Activated naive CD8-positive, alpha-beta T cell treated with anti-CD3 and anti-CD28 coated beads, Interleukin-2, amount 10 ng/mL, durations not matched to agents 7 days and 5 days (primary cell): ENCODE measurements at regions not wholly inside any gene's neighbourhood (a gene's known extent, or its start where the extent isn't known, plus 50 kb on each side); places are given as distances from the start of the nearest gene placed in this dataset.
"Not testable (repeated sequence)": the region's sequence is repeated elsewhere in the genome, so short reads cannot be mapped to it uniquely, and the experiment has no call there.

Source experiments
- ATAC-seq: fragments of 150-1000 bp; cut with Tn5 transposase; one replicate; pipeline ENCODE4 v1.10.0; 2021; ENCODE audit warnings: low read depth, moderate library complexity
- POLR2A ChIA-PET: fragments of 350-600 bp; sonication (Branson Sonifier 250); formaldehyde crosslinking; loops from one replicate; lab custom pipeline; 2021; ENCODE audit warnings: antibody characterized with exemption; lab: Charles Lee
- DNase-seq: peaks from one replicate; pipeline ENCODE4 v3.0.0; 2021
- H3K27ac Mint-ChIP-seq: one replicate; pipeline ENCODE4 v1.8.0; 2022; ENCODE audit warnings: mild to moderate bottlenecking, mixed read lengths
- H3K27me3 Mint-ChIP-seq: one replicate; pipeline ENCODE4 v1.8.0; 2022; ENCODE audit warnings: mild to moderate bottlenecking, moderate library complexity, mixed read lengths
- H3K36me3 Mint-ChIP-seq: one replicate; pipeline ENCODE4 v1.8.0; 2021; ENCODE audit warnings: mild to moderate bottlenecking, mixed read lengths
- H3K4me1 Mint-ChIP-seq: one replicate; pipeline ENCODE4 v1.8.0; 2021; ENCODE audit warnings: mixed read lengths
- H3K4me3 Mint-ChIP-seq: one replicate; pipeline ENCODE4 v1.8.0; 2022; ENCODE audit warnings: mild to moderate bottlenecking, moderate library complexity, mixed read lengths
- H3K9me3 Mint-ChIP-seq: one replicate; pipeline ENCODE4 v1.8.0; 2021; ENCODE audit warnings: mixed read lengths

DNA sequence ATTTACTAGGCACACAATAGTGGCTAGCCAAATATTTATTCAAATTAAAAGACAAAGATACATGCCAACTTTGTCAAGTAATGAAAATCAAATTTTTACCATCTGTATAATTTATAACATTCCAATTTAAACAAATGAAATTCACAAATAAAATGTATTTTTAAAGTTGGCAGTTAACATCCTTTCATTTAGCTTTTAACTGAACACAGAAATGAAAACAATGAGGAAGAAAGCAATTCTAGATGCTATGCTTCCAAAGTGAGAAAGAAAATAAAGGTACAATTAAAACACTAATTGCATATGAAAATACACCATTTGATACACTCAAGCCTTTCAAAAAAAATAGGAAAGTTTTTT, 123.1 kb downstream of the MPP7 start:
- no peaks in the 10 kb centered on the region for H3K36me3 Mint-ChIP-seq
- no peak overlapping the region for H3K4me3 Mint-ChIP-seq
- POLR2A ChIA-PET: interaction anchor here (1.4 kb wide), 1 partner anchor 437 kb away, joined by 6 read pairs; no protein-coding TSS in a partner anchor
- H3K27ac Mint-ChIP-seq: no peak overlapping the region
- DNase-seq: no peak
- no peaks in the 10 kb centered on the region for H3K9me3 Mint-ChIP-seq
- no peak for ATAC-seq
- no peaks in the 10 kb centered on the region for H3K27me3 Mint-ChIP-seq
- peaks cover 15% of the 10 kb centered on the region for H3K4me1 Mint-ChIP-seq

DNA sequence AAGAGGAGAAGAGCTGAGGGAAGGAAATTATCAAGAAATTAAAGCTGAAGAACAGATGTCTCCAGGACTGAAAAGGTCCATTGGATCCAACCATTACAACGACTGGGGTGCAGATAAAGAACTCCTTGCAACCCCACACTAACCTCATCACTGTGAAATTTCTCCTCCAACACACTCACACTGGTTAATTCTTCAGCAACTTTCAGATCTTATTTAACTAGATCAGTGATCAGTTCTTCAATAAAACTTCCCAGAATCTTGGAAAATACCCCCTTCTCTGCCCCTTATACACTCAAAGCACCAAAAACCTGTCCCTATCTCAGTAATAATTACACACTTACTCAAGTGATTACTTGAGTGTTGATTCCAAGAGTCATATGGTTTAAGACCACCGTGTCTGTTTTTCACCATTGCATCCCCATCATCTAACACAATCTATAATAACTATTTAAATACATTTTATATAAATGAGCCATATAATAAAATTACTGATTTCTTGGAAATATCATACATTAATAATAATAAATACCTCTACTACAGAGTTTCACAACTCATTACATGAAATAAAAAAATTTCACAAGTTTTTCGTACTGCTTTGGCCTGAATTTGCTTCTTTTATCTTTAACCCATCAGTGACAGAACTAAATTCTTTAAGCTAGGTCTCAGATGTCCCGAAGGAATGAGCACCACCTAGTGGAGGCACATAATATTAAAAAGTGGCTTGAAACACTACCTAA, 123.7 kb downstream of the MPP7 start:
- Mint-ChIP-seq H3K4me1 (peaks cover 16% of the 10 kb centered on the region), H3K36me3 (peaks cover 1% of the 10 kb centered on the region), H3K27ac (peak overlapping the region; percentile 94), H3K27me3 (no peaks in the 10 kb centered on the region), H3K9me3 (no peaks in the 10 kb centered on the region), H3K4me3 (peak overlapping the region; percentile 88)
- POLR2A ChIA-PET: interaction anchor here (1.4 kb wide), 1 partner anchor 437 kb away, joined by 6 read pairs; no protein-coding TSS in a partner anchor
- ATAC-seq (peak; percentile 51), DNase-seq (no peak)

DNA sequence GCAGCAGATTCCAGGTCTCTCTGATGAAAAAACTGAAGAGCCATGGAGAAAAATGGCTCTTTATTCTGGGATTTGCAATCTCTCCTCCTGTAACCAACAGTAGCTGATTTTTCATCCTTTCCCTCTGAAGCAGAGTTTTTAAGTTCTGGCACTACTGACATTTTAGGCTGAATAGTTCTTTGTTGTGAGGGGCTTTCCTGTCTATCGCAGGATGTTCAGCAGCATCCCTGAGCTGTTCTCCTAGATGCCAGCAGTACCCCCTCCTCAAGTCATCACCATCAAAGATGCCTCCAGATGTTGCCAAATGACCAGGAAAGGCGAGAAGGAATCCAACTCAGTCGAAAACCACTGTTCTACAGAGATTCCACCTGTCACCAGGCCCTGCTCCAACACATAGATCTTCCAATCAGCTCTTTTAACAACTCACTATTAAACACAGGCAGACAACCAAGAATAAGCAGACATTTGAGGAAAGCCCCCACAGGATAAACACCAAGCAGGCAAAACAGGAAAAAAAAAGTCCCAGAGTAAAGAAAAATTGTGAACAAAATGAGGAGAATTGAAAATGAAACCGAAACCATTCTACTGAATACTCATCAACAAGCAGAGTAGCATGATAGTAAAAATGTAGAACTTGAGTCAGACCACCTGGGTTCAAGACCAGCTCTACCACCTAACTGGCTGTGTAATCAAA, 124.8 kb downstream of the MPP7 start:
- ATAC-seq: peak; percentile 72
- DNase-seq: peak; percentile 33
- Mint-ChIP-seq H3K36me3 (peaks cover 1% of the 10 kb centered on the region), H3K4me1 (peaks cover 16% of the 10 kb centered on the region), H3K27me3 (no peaks in the 10 kb centered on the region), H3K4me3 (peak overlapping the region; percentile 88), H3K27ac (peak overlapping the region; percentile 94), H3K9me3 (no peaks in the 10 kb centered on the region)
- POLR2A ChIA-PET: interaction anchor here (0.6 kb wide), 1 partner anchor 220 kb away, joined by 3 read pairs; no protein-coding TSS in a partner anchor

DNA sequence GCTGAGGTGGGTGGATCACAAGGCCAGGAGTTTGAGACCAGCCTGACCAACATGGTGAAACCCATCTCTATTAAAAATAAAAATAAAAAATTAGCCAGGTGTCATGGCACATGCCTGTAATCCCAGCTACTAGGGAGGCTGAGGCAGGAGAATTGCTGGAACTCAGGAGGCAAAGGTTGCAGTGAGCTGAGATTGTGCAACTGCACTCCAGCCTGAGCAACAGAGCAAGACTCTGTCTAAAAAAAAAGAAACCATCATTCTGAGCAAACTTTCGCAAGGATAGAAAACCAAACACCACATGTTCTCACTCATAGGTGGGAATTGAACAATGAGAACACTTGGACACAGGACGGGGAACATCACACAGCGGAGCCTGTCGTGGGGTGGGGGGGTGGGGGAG, 126.4 kb downstream of the MPP7 start:
- H3K36me3 Mint-ChIP-seq, POLR2A ChIA-PET, H3K27me3 Mint-ChIP-seq, DNase-seq, H3K9me3 Mint-ChIP-seq, ATAC-seq, H3K27ac Mint-ChIP-seq, H3K4me3 Mint-ChIP-seq: not testable (repeated sequence)
- peaks cover 16% of the 10 kb centered on the region for H3K4me1 Mint-ChIP-seq

DNA sequence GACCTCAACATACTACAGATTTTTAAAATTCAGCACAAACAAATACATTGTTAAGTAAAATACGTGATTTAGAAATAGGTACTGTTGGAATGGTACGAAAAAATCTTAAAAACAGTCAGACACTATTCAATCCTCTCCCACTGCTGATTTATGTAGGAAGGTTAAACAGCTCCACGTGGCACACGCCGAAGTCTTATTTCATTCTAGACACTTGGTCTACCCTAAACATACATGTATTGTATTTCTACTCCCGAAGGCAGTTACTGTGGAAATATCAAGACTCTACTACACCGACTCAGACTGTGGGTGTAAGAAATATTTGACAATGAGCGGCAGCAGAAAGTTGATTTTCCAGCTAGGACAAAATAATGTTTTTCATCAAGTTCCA, 130.6 kb downstream of the MPP7 start:
- H3K9me3 Mint-ChIP-seq: no peaks in the 10 kb centered on the region
- POLR2A ChIA-PET: no interaction called here
- DNase-seq (no peak), ATAC-seq (no peak)
- H3K36me3 Mint-ChIP-seq: peaks cover 1% of the 10 kb centered on the region
- H3K27me3 Mint-ChIP-seq: no peaks in the 10 kb centered on the region
- H3K4me1 Mint-ChIP-seq: peaks cover 1% of the 10 kb centered on the region
- no peak overlapping the region for H3K4me3 Mint-ChIP-seq
- no peak overlapping the region for H3K27ac Mint-ChIP-seq

DNA sequence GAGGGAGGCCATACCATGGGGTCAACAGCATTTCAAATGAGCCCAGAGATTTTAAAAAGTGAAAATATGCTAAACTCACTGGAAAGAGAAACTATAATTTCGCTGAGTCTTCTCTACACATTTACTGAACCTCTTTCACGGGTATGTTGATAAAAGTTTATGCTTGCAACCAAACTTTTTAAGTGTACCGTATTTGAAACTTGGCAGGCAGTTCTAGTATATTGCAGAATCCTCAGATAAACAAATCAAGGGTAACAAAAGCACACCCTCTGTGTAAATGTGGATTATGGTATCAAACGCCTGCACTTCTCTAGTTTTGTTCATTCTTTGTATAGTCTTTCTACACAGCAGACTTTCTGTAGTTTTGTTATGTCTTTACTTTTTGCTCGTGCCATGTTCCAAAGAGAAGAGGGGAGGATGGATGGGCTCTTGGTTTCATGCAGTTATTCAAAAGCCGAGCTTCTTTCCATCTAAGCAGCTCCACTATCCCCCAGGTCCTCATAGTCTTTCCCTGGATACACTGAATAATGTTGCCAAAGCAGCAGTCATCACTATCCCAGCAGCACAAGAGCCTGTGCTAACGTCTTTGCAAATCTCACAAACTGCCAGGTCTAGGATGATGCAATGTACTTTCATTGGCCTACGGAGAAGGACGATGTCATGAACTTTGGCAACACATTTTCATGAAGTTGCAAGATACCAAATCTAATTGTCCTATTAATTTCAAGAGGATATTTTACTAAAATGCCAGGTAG, 131.2 kb downstream of the MPP7 start:
- Mint-ChIP-seq H3K4me1 (peaks cover 1% of the 10 kb centered on the region), H3K27me3 (no peaks in the 10 kb centered on the region), H3K27ac (no peak overlapping the region), H3K36me3 (peaks cover 1% of the 10 kb centered on the region), H3K9me3 (no peaks in the 10 kb centered on the region), H3K4me3 (no peak overlapping the region)
- POLR2A ChIA-PET: no interaction called here
- no peak for DNase-seq
- ATAC-seq: no peak

DNA sequence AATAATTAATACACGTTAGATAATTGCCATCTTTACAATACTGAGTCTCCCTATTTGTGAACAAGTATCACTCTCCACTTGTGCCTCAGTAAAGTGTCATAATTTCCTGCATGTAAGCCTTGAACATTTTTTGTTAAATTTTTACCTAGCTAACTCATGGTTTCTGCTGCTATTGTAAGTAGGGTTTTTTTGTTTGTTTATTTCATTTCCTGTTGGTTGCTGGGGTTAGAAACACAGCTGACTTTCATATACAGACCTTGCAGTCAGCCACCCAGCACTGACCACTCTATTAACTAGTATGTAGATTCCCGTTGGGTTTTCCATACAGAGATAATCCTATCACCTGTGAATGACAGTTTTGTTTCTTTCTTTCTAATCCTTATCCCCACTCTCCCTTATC, 133.3 kb downstream of the MPP7 start:
- Mint-ChIP-seq H3K27me3 (no peaks in the 10 kb centered on the region), H3K9me3 (no peaks in the 10 kb centered on the region), H3K4me3 (no peak overlapping the region), H3K36me3 (peaks cover under 1% of the 10 kb centered on the region), H3K27ac (no peak overlapping the region), H3K4me1 (peaks cover under 1% of the 10 kb centered on the region)
- no peak for ATAC-seq
- POLR2A ChIA-PET: no interaction called here
- no peak for DNase-seq

DNA sequence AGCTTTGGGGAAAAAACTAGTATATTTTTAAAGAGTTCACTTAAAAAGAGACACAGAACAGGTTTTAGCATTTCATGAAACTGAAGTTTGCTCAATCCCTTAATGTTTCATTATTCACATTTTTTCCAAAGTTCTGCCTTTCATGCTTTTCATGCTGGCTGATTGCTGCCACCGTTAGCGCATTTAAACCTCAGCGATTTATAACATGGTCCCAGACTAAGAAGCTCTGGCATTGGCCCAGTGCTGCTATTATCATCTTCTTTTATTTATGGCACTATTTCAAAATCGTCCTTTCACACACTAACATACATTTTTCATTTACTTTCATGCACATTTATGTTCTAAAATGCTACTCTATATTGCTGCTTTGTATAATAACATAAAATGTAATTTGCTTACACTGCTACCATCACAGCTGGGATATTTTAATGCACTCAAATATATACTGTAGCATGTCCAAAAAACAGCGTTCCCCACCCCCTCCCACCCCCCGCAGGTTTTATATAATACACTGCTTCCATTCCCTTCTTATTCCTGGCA, 141.9 kb downstream of the MPP7 start:
- Mint-ChIP-seq H3K27ac (no peak overlapping the region), H3K27me3 (no peaks in the 10 kb centered on the region), H3K36me3 (peaks cover 11% of the 10 kb centered on the region), H3K4me3 (no peak overlapping the region), H3K9me3 (peaks cover 11% of the 10 kb centered on the region), H3K4me1 (no peaks in the 10 kb centered on the region)
- POLR2A ChIA-PET: no interaction called here
- ATAC-seq (no peak), DNase-seq (no peak)

DNA sequence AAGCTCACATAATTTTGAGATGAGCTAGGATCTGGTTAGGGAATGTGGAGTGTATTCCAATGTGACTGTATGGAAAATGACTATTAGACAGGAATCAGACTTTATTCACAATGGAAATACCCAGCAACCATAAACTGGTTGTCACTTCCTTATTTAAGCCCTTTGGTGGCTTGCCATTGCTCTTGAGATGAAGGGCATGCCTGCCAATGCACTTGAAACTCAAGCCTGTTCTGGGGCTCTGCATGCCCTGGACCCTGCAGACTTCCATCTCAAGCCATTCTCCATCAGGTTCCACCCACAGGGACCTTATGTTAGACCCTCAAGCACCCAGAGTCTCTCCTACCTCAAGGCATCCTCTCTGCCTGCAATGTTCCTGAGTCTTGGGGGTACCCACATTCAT, 145.5 kb downstream of the MPP7 start:
- no peak overlapping the region for H3K4me3 Mint-ChIP-seq
- no peaks in the 10 kb centered on the region for H3K27me3 Mint-ChIP-seq
- H3K4me1 Mint-ChIP-seq: peaks cover 1% of the 10 kb centered on the region
- peaks cover 5% of the 10 kb centered on the region for H3K36me3 Mint-ChIP-seq
- ATAC-seq: no peak
- H3K27ac Mint-ChIP-seq: no peak overlapping the region
- no peak for DNase-seq
- POLR2A ChIA-PET: no interaction called here
- peaks cover 10% of the 10 kb centered on the region for H3K9me3 Mint-ChIP-seq

DNA sequence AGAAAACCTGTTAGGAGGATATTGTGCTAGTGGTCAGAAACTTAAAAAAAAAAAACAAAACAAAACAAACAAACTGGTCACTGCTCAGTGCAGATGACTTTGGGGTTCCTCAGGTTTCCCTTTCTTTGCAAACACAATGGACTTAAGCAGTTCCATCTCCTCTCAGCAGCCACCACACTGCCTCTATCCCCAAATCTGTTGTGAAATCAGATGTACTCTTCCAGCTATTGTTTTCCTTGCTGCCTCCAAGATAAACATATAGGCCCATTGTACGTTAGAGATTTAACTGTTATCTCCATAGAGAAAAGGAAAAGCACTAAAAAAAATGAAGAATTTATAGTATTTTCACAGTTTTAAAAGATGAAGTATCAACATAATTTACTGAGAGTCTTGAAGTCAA, 147.1 kb downstream of the MPP7 start:
- POLR2A ChIA-PET: no interaction called here
- Mint-ChIP-seq H3K4me1 (peaks cover 1% of the 10 kb centered on the region), H3K4me3 (no peak overlapping the region), H3K27me3 (no peaks in the 10 kb centered on the region), H3K27ac (no peak overlapping the region), H3K36me3 (peaks cover 5% of the 10 kb centered on the region), H3K9me3 (peaks cover 10% of the 10 kb centered on the region)
- ATAC-seq: no peak
- no peak for DNase-seq

DNA sequence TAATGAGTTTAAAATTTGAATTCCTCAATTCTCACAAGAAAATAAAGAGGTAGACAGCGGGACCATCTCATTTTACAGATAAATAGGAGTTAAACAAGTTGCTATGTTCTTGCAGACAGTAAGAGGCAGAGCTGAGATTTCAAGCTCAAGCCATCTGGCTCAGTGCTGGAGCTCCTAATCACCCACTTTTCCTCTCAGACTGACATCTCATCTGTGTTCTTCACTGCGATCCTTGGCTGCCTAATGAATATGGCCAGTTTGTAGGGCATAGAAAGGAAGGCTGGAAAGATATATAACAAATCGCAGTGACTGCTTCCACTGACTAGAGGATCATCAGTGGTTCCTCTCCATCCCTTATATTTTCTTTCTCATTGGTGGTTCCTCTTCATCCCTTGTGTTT, 151.2 kb downstream of the MPP7 start:
- Mint-ChIP-seq H3K9me3 (no peaks in the 10 kb centered on the region), H3K36me3 (peaks cover 10% of the 10 kb centered on the region), H3K27ac (no peak overlapping the region), H3K4me1 (peaks cover 1% of the 10 kb centered on the region), H3K4me3 (no peak overlapping the region), H3K27me3 (no peaks in the 10 kb centered on the region)
- POLR2A ChIA-PET: no interaction called here
- DNase-seq (no peak), ATAC-seq (no peak)

DNA sequence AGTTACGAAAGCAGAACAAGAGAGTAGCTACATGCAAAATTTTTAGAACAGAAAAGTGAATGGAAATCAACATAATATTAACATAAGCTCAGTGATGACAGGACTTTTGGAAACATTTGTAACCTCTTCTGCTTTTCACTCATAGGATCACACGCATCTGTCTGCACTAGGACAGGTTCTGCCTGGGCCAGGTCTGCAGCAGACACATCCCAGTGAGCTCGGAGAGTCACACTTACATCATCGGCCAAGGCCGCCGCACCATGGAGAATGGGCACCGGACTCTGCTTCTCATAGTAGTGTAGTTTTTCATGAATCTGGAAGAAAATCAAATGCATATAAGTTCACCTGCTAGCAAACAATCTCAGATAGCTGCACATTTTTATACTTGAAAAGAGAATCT, 150.9 kb upstream of the ODAD2 start:
- Mint-ChIP-seq H3K27me3 (no peaks in the 10 kb centered on the region), H3K9me3 (no peaks in the 10 kb centered on the region), H3K4me1 (peaks cover 1% of the 10 kb centered on the region), H3K4me3 (no peak overlapping the region), H3K27ac (no peak overlapping the region), H3K36me3 (peaks cover 10% of the 10 kb centered on the region)
- ATAC-seq (no peak), DNase-seq (no peak)
- POLR2A ChIA-PET: interaction anchor here (0.7 kb wide), 1 partner anchor 153 kb away, joined by 3 read pairs; no protein-coding TSS in a partner anchor

DNA sequence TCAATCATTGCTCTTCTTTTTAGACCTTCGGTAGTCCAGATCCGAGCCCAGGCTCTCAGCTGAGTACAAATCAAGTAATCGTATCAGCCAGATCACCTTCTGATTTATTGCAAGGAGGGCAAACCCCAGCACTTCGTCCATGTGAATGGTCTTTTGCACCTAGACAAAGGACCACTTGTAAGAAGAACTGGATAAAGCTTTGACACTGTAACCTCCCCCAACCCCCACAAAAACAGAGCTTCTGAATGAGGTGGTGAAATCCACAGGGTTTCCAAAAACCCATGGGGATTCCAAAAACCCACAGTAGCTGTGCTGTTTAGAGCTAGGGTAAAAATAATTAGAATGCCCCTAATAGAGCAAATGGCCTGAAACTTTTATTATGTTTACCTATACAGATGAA, 148.8 kb upstream of the ODAD2 start:
- ATAC-seq: no peak
- Mint-ChIP-seq H3K27ac (no peak overlapping the region), H3K36me3 (peaks cover 10% of the 10 kb centered on the region), H3K27me3 (no peaks in the 10 kb centered on the region), H3K9me3 (no peaks in the 10 kb centered on the region), H3K4me1 (no peaks in the 10 kb centered on the region), H3K4me3 (no peak overlapping the region)
- POLR2A ChIA-PET: no interaction called here
- DNase-seq: no peak
